Natural killer cell (primary cell): ENCODE measurements at regions not wholly inside any gene's neighbourhood (a gene's known extent, or its start where the extent isn't known, plus 50 kb on each side); places are given as distances from the start of the nearest gene placed in this dataset.

ENCODE experiments used
- ATAC-seq, 3 donors: fragments of 150-1000 bp in 2 of 3; fragments of 200-7000 bp in 1 of 3; cut with Tn5 transposase; 1 replicate in 1 of 3; 2 replicates in 2 of 3; pipeline ENCODE4 v1.10.0; 2021; ENCODE audit warnings: mild to moderate bottlenecking in 2 of 3, moderate library complexity in 2 of 3
- DNase-seq, 2 donors: peaks; one replicate each; pipeline versions ENCODE4 v3.0.0 to v3.0.0-alpha.2; 2013 to 2021; ENCODE audit warnings: mixed read lengths in 1 of 2
- H3K27ac ChIP-seq: one replicate; pipeline ENCODE4 v1.5.1; 2013; ENCODE audit warnings: mild to moderate bottlenecking, low read length
- H3K27me3 ChIP-seq: one replicate; pipeline ENCODE4 v1.6.1; 2013; ENCODE audit warnings: low read length; ENCODE audit not compliant: control insufficient read depth, insufficient read depth
- H3K36me3 ChIP-seq: one replicate; pipeline ENCODE4 v1.6.1; 2013; ENCODE audit warnings: low read length; ENCODE audit not compliant: control insufficient read depth, insufficient read depth
- H3K4me1 ChIP-seq: one replicate; pipeline ENCODE4 v1.6.1; 2013; ENCODE audit warnings: low read length; ENCODE audit not compliant: control insufficient read depth, insufficient read depth
- H3K4me3 ChIP-seq: one replicate; pipeline ENCODE4 v1.5.1; 2013; ENCODE audit warnings: low read length
- H3K9me3 ChIP-seq: one replicate; pipeline ENCODE4 v1.6.1; 2013; ENCODE audit warnings: low read length; ENCODE audit not compliant: control insufficient read depth, insufficient read depth
- H3K27ac Mint-ChIP-seq, 2 donors: one replicate each; pipeline ENCODE4 v1.8.0; 2022; ENCODE audit warnings: mild to moderate bottlenecking in 2 of 2, mixed read lengths in 2 of 2, moderate library complexity in 1 of 2
- H3K27me3 Mint-ChIP-seq, 2 donors: one replicate each; pipeline ENCODE4 v1.8.0; 2022; ENCODE audit warnings: low read depth in 2 of 2, mixed read lengths in 2 of 2
- H3K36me3 Mint-ChIP-seq: one replicate; pipeline ENCODE4 v1.8.0; 2022; ENCODE audit warnings: mixed read lengths
- H3K4me1 Mint-ChIP-seq, 2 donors: one replicate each; pipeline ENCODE4 v1.8.0; 2022; ENCODE audit warnings: mixed read lengths in 2 of 2
- H3K4me3 Mint-ChIP-seq: one replicate; pipeline ENCODE4 v1.8.0; 2022; ENCODE audit warnings: mild to moderate bottlenecking, moderate library complexity, mixed read lengths
- H3K9me3 Mint-ChIP-seq, 2 donors: one replicate each; pipeline ENCODE4 v1.8.0; 2022; ENCODE audit warnings: mixed read lengths in 2 of 2
- CTCF ChIP-seq: fragments of 200-600 bp; IDR thresholded peaks from one replicate; pipeline ENCODE4 v1.8.0; 2022; ENCODE audit warnings: antibody characterized with exemption
- WGBS: methylation state at CpG from one replicate; pipeline ENCODE4 v1.1.7; 2013; ENCODE audit warnings: missing lambda C conversion rate; ENCODE audit not compliant: insufficient coverage; 5-methylcytosine and 5-hydroxymethylcytosine counted together
- intact Hi-C: fragments of 100-400 bp; cut with micrococcal nuclease; formaldehyde crosslinking; loops from one replicate; pipeline ENCODE4 v1.14.2; 2022

GRCh38 chr14:53391156-53391555 lies 238.0 kb upstream of the DDHD1 start:
- WGBS = 89% methylated on average over 2 of the region's 2 CpGs

GRCh38 chr14:53390008-53390407 lies 236.9 kb upstream of the DDHD1 start:
- intact Hi-C loops = no loop called here
- Histone ChIP-seq H3K27me3 (no peaks in the 10 kb centered on the region), H3K4me1 (no peaks in the 10 kb centered on the region), H3K9me3 (peaks cover 6% of the 10 kb centered on the region), H3K36me3 (no peaks in the 10 kb centered on the region), H3K4me3 (no peak overlapping the region), H3K27ac (no peak overlapping the region)
- no peaks in the 10 kb centered on the region for H3K27me3 Mint-ChIP-seq
- 91% methylated on average over 7 of the region's 7 CpGs for WGBS
- H3K4me1 Mint-ChIP-seq = no peaks in the 10 kb centered on the region
- DNase-seq (no peak), ATAC-seq (no peak)
- H3K4me3 Mint-ChIP-seq = no peak overlapping the region
- no peak for TF ChIP-seq CTCF
- H3K27ac Mint-ChIP-seq = no peak overlapping the region
- H3K9me3 Mint-ChIP-seq = peaks cover 4 to 7% of the 10 kb centered on the region in 2 donors
- H3K36me3 Mint-ChIP-seq = peaks cover 7% of the 10 kb centered on the region

More at GRCh38 chr14:53391156-53391555, 238.0 kb upstream of the DDHD1 start:
- Mint-ChIP-seq H3K27me3 (no peaks in the 10 kb centered on the region), H3K4me3 (no peak overlapping the region), H3K36me3 (peaks cover 8% of the 10 kb centered on the region), H3K9me3 (peaks cover 5 to 10% of the 10 kb centered on the region in 2 donors), H3K27ac (no peak overlapping the region), H3K4me1 (no peaks in the 10 kb centered on the region)
- intact Hi-C loops = no loop called here
- no peaks in the 10 kb centered on the region for H3K4me1 ChIP-seq
- H3K27me3 ChIP-seq = no peaks in the 10 kb centered on the region
- no peak for ATAC-seq
- TF ChIP-seq CTCF = no peak
- no peak for DNase-seq
- H3K9me3 ChIP-seq = peaks cover 16% of the 10 kb centered on the region
- no peak overlapping the region for H3K27ac ChIP-seq
- H3K36me3 ChIP-seq = no peaks in the 10 kb centered on the region
- H3K4me3 ChIP-seq = no peak overlapping the region

- WGBS = 50% methylated on average over 1 of the region's 1 CpG
These were observed 236.1 kb upstream of the DDHD1 start for GRCh38 chr14:53389202-53389601.

More at GRCh38 chr14:53389202-53389601, 236.1 kb upstream of the DDHD1 start:
- H3K36me3 Mint-ChIP-seq = peaks cover 4% of the 10 kb centered on the region
- no peak for TF ChIP-seq CTCF
- H3K9me3 Mint-ChIP-seq = peaks cover 1 to 2% of the 10 kb centered on the region in 2 donors
- Histone ChIP-seq H3K27ac (no peak overlapping the region), H3K4me1 (no peaks in the 10 kb centered on the region), H3K9me3 (peaks cover 2% of the 10 kb centered on the region), H3K27me3 (no peaks in the 10 kb centered on the region), H3K36me3 (no peaks in the 10 kb centered on the region), H3K4me3 (no peak overlapping the region)
- H3K4me1 Mint-ChIP-seq = no peaks in the 10 kb centered on the region
- H3K27me3 Mint-ChIP-seq = no peaks in the 10 kb centered on the region
- intact Hi-C loops = no loop called here
- ATAC-seq = no peak
- no peak overlapping the region for H3K27ac Mint-ChIP-seq
- DNase-seq = no peak
- H3K4me3 Mint-ChIP-seq = no peak overlapping the region
